GM12873 (cell line): ENCODE measurements at regions not wholly inside any gene's neighbourhood (a gene's known extent, or its start where the extent isn't known, plus 50 kb on each side); places are given as distances from the start of the nearest gene placed in this dataset.

Experiments
- CTCF ChIP-seq: IDR thresholded peaks from 2 replicates; pipeline ENCODE4 v1.5.1; 2012; ENCODE audit warnings: low read depth, mild to moderate bottlenecking, moderate library complexity, low read length, control low read depth; ENCODE audit not compliant: insufficient read depth; ENCODE audit errors: missing control alignments

GRCh38 chr17:12523244-12523643 lies 142.4 kb upstream of the MYOCD start:
- TF ChIP-seq CTCF: no peak

DNA sequence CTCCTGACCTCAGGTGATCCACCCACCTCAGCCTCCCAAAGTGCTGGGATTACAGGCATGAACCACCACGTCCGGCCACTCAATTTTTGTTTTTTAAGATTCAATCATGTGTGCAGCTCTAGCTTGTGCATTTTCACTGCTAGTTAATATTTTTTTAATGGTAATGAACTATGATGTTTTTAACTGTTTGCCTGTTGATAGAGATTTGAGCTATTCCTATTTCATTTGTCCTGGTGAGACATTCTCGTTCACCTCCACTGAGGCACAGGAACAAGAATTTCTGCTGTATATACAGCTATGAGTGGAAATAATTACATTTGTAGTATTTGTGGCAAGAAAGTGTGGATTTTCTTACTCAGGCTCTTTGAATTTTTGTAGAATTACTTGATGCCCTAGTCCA lies 137.7 kb upstream of the MYOCD start:
- no peak for TF ChIP-seq CTCF

DNA sequence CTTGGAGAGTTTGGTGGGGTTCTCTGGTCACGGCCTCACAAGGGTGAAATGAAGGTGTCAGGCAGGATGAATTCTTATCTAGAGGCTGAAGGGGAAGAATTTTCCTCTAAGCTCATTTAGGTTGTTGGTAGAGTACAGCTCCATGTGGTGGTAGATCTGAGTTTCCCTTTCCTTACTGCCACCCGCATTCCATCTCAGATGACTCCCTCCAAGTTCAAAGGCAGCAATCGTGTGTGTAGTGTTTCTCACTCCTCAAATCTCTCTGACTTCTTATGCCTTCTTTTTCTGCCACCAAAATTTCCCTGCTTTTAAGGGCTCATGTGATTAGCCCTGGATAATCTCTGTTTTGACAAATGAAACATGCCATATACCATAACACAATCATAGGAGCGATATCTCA lies 135.5 kb upstream of the MYOCD start:
- no peak for TF ChIP-seq CTCF

GRCh38 chr17:12536021-12536420 lies 129.7 kb upstream of the MYOCD start:
- no peak for TF ChIP-seq CTCF

GRCh38 chr17:12536472-12536871 lies 129.2 kb upstream of the MYOCD start:
- TF ChIP-seq CTCF: no peak

DNA sequence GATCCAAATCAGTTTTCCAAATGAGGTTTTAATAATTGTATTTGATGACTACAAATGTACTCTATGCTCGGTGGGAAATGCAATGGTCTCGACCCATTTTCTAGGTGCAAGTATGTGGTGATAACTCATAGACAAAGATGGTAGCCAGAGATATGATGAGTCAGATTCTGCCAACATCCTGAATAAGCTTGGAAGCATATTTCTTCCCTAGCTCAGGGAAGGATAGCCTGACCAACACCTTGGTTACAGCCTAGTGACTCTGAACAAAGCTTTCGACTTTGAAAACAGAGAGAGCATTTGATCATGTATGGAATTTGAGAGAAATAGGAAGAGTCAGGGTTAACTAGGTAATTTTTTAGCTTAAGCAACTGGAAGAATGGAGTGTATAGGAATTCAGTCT lies 128.3 kb upstream of the MYOCD start:
- no peak for TF ChIP-seq CTCF

DNA sequence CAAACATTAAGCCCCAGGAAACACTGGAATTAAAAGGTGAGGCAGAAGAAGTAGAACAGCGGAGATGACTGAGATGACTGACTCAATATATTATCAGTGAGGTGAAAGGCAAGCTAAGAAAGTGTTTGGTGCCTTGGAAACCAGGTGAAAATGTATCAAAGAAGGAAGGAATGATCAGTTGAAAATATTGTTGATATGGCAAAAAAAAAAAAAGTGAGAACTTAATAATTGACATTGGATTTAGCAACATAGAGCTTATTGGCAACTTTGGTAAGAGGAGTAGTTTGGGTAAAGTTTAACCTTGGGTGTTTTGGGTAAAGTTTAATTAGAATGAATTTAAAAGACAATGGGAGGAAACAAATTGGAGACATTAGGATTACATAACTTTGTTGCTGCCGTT lies 127.7 kb upstream of the MYOCD start:
- no peak for TF ChIP-seq CTCF
